ENCODE measurements at regions not wholly inside any gene's neighbourhood (a gene's known extent, or its start where the extent isn't known, plus 50 kb on each side); places are given as distances from the start of the nearest gene placed in this dataset.

- H2BK12ac ChIP-seq (ENCODE audit: low read depth, low read length) = no peak overlapping the region
These were observed 683.8 kb upstream of the SGCG start for GRCh38 chr13:22496803-22497508.

More at GRCh38 chr13:22496803-22497508, 683.8 kb upstream of the SGCG start:
- H3K9ac ChIP-seq (replicated peaks in 1 of 4; ENCODE audit: extremely low read depth in 1 of 4, low read depth in 3 of 4, low read length in 3 of 4) = no peak overlapping the region
- no peak overlapping the region for H3K23ac ChIP-seq (ENCODE audit: insufficient read length)
- H3K79me1 ChIP-seq (ENCODE audit: low read depth, low read length) = no peaks in the 10 kb centered on the region
- no peak overlapping the region for H2BK20ac ChIP-seq (ENCODE audit: low read length)
- no peak overlapping the region for H3K56ac ChIP-seq (replicated peaks; ENCODE audit: insufficient read length, low read depth, low read length)
- TF ChIP-seq BRCA1 (IDR thresholded peaks at IDR 0.05; ENCODE audit: low read depth, low read length) (no peak), RFX5 (IDR thresholded peaks at IDR 0.05; ENCODE audit: borderline replicate concordance, low read depth, low read length) (no peak), TCF12 (IDR thresholded peaks at IDR 0.05; ENCODE audit: low read depth, low read length) (no peak), USF2 (IDR thresholded peaks at IDR 0.05; ENCODE audit: low read length) (no peak), POLR2AphosphoS5 (IDR thresholded peaks at IDR 0.05; ENCODE audit: low read depth, low read length) (no peak), BACH1 (IDR thresholded peaks at IDR 0.05; ENCODE audit: low read length) (no peak), SAP30 (IDR thresholded peaks at IDR 0.05; ENCODE audit: insufficient read depth, insufficient replicate concordance, low read length) (no peak), RAD21 (IDR thresholded peaks at IDR 0.05 in 1 of 2, conservative IDR thresholded peaks at IDR 0.05 in 1 of 2; ENCODE audit: low read depth in 2 of 2, low read length in 2 of 2) (no peak), TAF7 (optimal IDR thresholded peaks at IDR 0.05; ENCODE audit: borderline replicate concordance, low read depth, low read length) (no peak), EZH2 (IDR thresholded peaks at IDR 0.05; ENCODE audit: low read depth, low read length, severe bottlenecking) (no peak)
- no peaks in the 10 kb centered on the region for H4K20me1 ChIP-seq (replicated peaks in 1 of 2; ENCODE audit: control insufficient read depth in 1 of 2, insufficient read depth in 2 of 2, low read length in 2 of 2)
- H4K5ac ChIP-seq (ENCODE audit: insufficient read length, low read depth, low read length) = no peak overlapping the region
- H3K9me3 ChIP-seq (ENCODE audit: insufficient read depth in 2 of 2, low read depth in 1 of 2, low read length in 1 of 2) = no peaks in the 10 kb centered on the region
- H3K36me3 ChIP-seq (ENCODE audit: control insufficient read depth in 2 of 4, insufficient read depth in 4 of 4, low read length in 3 of 4) = no peaks in the 10 kb centered on the region
- H2AFZ ChIP-seq (ENCODE audit: low read length) = no peak overlapping the region
- no peak overlapping the region for H4K91ac ChIP-seq (replicated peaks; ENCODE audit: insufficient read length, low read length)
- CTCF ChIA-PET (ENCODE audit: partially characterized antibody) = no interaction called here
- H3K14ac ChIP-seq (ENCODE audit: insufficient read length) = no peak overlapping the region
- no peaks in the 10 kb centered on the region for H3K79me2 ChIP-seq (ENCODE audit: control insufficient read depth in 1 of 2, insufficient read depth in 2 of 2, low read length in 2 of 2)
- peaks cover 0 to 3% (median 0%) of the 10 kb centered on the region in 4 experiments; a peak in 1 of 7 replicates for H3K4me1 ChIP-seq (replicated peaks in 1 of 4; ENCODE audit: control insufficient read depth in 3 of 4, insufficient read depth in 4 of 4, low read length in 3 of 4)
- no peaks in the 10 kb centered on the region for H3K23me2 ChIP-seq (ENCODE audit: low read depth, low read length)
- no peak overlapping the region for H3K4ac ChIP-seq (replicated peaks; ENCODE audit: insufficient read length, low read depth, low read length)
- FAIRE-seq = no peak
- H3K27ac ChIP-seq (ENCODE audit: low read depth, low read length) = no peak overlapping the region
- H3K27me3 ChIP-seq (replicated peaks in 1 of 4; ENCODE audit: control insufficient read depth in 3 of 4, extremely low read depth in 1 of 4, insufficient read depth in 3 of 4, low read length in 3 of 4) = no peaks in the 10 kb centered on the region
- POLR2A ChIA-PET (ENCODE audit: partially characterized antibody) = no interaction called here
- no peak overlapping the region for H2BK120ac ChIP-seq (replicated peaks; ENCODE audit: low read depth, low read length)
- no peak overlapping the region for H2AK5ac ChIP-seq (ENCODE audit: low read depth, low read length)
- H3K4me3 ChIP-seq (ENCODE audit: extremely low read depth in 1 of 4, insufficient read depth in 2 of 4, low read depth in 3 of 4, low read length in 4 of 4) = no peak overlapping the region
- H3K18ac ChIP-seq (ENCODE audit: extremely low read depth, low read length) = no peak overlapping the region
- H2BK15ac ChIP-seq (ENCODE audit: low read length) = no peak overlapping the region
- no peak for DNase-seq (ENCODE audit: low read depth in 1 of 2, low spot score in 2 of 2)
- no peak overlapping the region for H3K4me2 ChIP-seq (ENCODE audit: insufficient read depth in 1 of 2, low read depth in 2 of 2, low read length in 2 of 2)
- WGBS, 2 experiments (ENCODE audit: extremely low coverage in 1 of 2, insufficient coverage in 1 of 2, insufficient read length in 1 of 2, insufficient replicate concordance in 2 of 2, low coverage in 1 of 2, low lambda C conversion rate in 2 of 2, missing lambda C conversion rate in 1 of 2) = 93% methylated on average over 17 of the region's 17 CpGs; no CpG with 5 or more reads in 1 of the 2 experiments
- no peak overlapping the region for H2BK5ac ChIP-seq (ENCODE audit: low read depth, low read length)
- H4K8ac ChIP-seq (ENCODE audit: extremely low read depth, insufficient read depth, low read length) = no peak overlapping the region
